Nephron (organoid): ENCODE measurements at regions not wholly inside any gene's neighbourhood (a gene's known extent, or its start where the extent isn't known, plus 50 kb on each side); places are given as distances from the start of the nearest gene placed in this dataset.

Source experiments
- H3K27ac Mint-ChIP-seq, 3 experiments: 2 replicates each; pipeline ENCODE4 v1.8.0; 2020; ENCODE audit warnings: mixed read lengths in 3 of 3, mild to moderate bottlenecking in 2 of 3, moderate library complexity in 1 of 3
- H3K27me3 Mint-ChIP-seq: 2 replicates; pipeline ENCODE4 v1.8.0; 2021; ENCODE audit warnings: low read depth, mild to moderate bottlenecking, moderate library complexity, mixed read lengths
- H3K36me3 Mint-ChIP-seq: 2 replicates; pipeline ENCODE4 v1.8.0; 2020; ENCODE audit warnings: low read depth, mixed read lengths
- H3K4me1 Mint-ChIP-seq: 2 replicates; pipeline ENCODE4 v1.8.0; 2020; ENCODE audit warnings: mixed read lengths
- H3K4me3 Mint-ChIP-seq, 3 experiments: 2 replicates each; pipeline ENCODE4 v1.8.0; 2020; ENCODE audit warnings: mild to moderate bottlenecking in 3 of 3, mixed read lengths in 3 of 3, moderate library complexity in 2 of 3
- H3K9me3 Mint-ChIP-seq: 2 replicates; pipeline ENCODE4 v1.8.0; 2020; ENCODE audit warnings: mixed read lengths
- CTCF ChIP-seq, 3 experiments: fragments of 200-600 bp; sonication (generic); IDR thresholded peaks; one replicate each; pipeline ENCODE4 v1.5.0; 2021; ENCODE audit warnings: antibody characterized with exemption in 3 of 3; ENCODE audit not compliant: unreplicated experiment in 3 of 3

GRCh38 chr2:137809252-137809651 lies 155.0 kb upstream of the HNMT start:
- no peaks in the 10 kb centered on the region for H3K36me3 Mint-ChIP-seq
- H3K27me3 Mint-ChIP-seq: peaks cover 3% of the 10 kb centered on the region
- H3K4me3 Mint-ChIP-seq: no peak overlapping the region
- no peak for TF ChIP-seq CTCF (IDR thresholded peaks at IDR 0.05; ENCODE audit: unreplicated experiment in 3 of 3)
- H3K27ac Mint-ChIP-seq: no peak overlapping the region
- H3K9me3 Mint-ChIP-seq: no peaks in the 10 kb centered on the region
- no peaks in the 10 kb centered on the region for H3K4me1 Mint-ChIP-seq

GRCh38 chr2:137809837-137810236 lies 154.4 kb upstream of the HNMT start:
- H3K4me1 Mint-ChIP-seq: no peaks in the 10 kb centered on the region
- H3K9me3 Mint-ChIP-seq: no peaks in the 10 kb centered on the region
- H3K27me3 Mint-ChIP-seq: peaks cover 3% of the 10 kb centered on the region
- no peak overlapping the region for H3K27ac Mint-ChIP-seq
- no peak overlapping the region for H3K4me3 Mint-ChIP-seq
- H3K36me3 Mint-ChIP-seq: no peaks in the 10 kb centered on the region
- TF ChIP-seq CTCF (IDR thresholded peaks at IDR 0.05; ENCODE audit: unreplicated experiment in 3 of 3): no peak

- H3K4me3 Mint-ChIP-seq: no peak overlapping the region
- no peaks in the 10 kb centered on the region for H3K36me3 Mint-ChIP-seq
- TF ChIP-seq CTCF (IDR thresholded peaks at IDR 0.05; ENCODE audit: unreplicated experiment in 3 of 3): no peak
- H3K9me3 Mint-ChIP-seq: no peaks in the 10 kb centered on the region
- no peak overlapping the region for H3K27ac Mint-ChIP-seq
- peaks cover 3% of the 10 kb centered on the region for H3K27me3 Mint-ChIP-seq
- H3K4me1 Mint-ChIP-seq: no peaks in the 10 kb centered on the region
Observed at GRCh38 chr2:137812517-137812916, 151.8 kb upstream of the HNMT start.

GRCh38 chr2:137813176-137813575 lies 151.1 kb upstream of the HNMT start:
- no peak for TF ChIP-seq CTCF (IDR thresholded peaks at IDR 0.05; ENCODE audit: unreplicated experiment in 3 of 3)
- Mint-ChIP-seq H3K27ac (no peak overlapping the region), H3K4me3 (no peak overlapping the region), H3K36me3 (no peaks in the 10 kb centered on the region), H3K27me3 (peaks cover 7% of the 10 kb centered on the region), H3K9me3 (no peaks in the 10 kb centered on the region), H3K4me1 (no peaks in the 10 kb centered on the region)

- Mint-ChIP-seq H3K9me3 (no peaks in the 10 kb centered on the region), H3K36me3 (no peaks in the 10 kb centered on the region), H3K4me1 (no peaks in the 10 kb centered on the region), H3K27ac (no peak overlapping the region), H3K4me3 (no peak overlapping the region), H3K27me3 (peaks cover 5% of the 10 kb centered on the region)
- TF ChIP-seq CTCF (IDR thresholded peaks at IDR 0.05; ENCODE audit: unreplicated experiment in 3 of 3): no peak
Observed at GRCh38 chr2:137817058-137817457, 147.2 kb upstream of the HNMT start.

- Mint-ChIP-seq H3K4me3 (no peak overlapping the region), H3K9me3 (no peaks in the 10 kb centered on the region), H3K27me3 (peaks cover 1% of the 10 kb centered on the region), H3K36me3 (no peaks in the 10 kb centered on the region), H3K4me1 (no peaks in the 10 kb centered on the region), H3K27ac (no peak overlapping the region)
- TF ChIP-seq CTCF (IDR thresholded peaks at IDR 0.05; ENCODE audit: unreplicated experiment in 3 of 3): no peak
Observed at GRCh38 chr2:137823196-137823595, 141.1 kb upstream of the HNMT start.
